ENCODE measurements at regions not wholly inside any gene's neighbourhood (a gene's known extent, or its start where the extent isn't known, plus 50 kb on each side); places are given as distances from the start of the nearest gene placed in this dataset.

DNA sequence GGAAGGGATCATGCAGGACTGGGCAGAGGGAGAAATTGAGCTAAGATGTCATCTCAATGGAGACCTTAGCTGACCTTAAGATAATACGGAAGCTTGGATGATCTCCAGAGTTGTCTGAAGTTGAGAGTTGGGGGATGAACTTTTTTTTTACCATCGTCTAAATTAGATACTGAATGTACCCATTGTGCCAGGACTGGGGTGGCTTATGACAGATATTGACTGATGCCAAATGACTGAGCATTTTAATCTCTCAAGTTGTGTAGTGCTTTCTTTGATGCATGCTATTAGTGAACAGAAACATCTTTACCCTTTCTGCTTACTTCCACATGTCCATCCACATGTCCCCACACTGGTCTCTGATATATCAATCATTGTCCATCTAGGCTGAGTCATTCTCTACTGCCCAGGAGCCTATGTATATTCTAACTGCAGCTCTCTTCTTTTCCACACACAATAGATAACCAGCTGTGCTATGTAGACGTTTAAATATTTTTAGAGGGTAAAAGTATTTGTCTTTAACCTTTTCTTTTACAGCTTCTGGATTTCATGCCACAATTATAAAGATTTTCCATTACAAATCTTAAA, 60.2 kb upstream of the ZKSCAN2 start:
- DNase-seq: no peak

DNA sequence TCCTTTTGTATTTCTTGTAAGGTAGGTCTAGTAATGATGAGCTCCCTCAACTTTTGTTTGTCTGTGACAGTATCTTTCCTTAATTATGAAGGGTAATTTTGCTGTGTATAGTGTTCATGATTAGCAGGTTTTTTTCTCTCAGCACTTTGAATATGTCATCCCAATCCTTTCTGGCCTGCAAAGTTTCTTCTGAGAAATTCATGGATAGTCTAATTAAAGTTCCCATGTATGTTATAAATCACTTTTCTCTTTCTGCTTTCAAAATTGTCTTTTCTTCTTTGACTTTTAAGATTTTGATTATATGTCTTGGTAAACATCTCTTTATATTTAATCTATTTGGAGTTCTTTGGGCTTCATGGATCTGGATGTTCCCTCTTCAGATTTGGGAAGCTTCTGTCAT, 54.3 kb upstream of the ZKSCAN2 start:
- no peak for DNase-seq

DNA sequence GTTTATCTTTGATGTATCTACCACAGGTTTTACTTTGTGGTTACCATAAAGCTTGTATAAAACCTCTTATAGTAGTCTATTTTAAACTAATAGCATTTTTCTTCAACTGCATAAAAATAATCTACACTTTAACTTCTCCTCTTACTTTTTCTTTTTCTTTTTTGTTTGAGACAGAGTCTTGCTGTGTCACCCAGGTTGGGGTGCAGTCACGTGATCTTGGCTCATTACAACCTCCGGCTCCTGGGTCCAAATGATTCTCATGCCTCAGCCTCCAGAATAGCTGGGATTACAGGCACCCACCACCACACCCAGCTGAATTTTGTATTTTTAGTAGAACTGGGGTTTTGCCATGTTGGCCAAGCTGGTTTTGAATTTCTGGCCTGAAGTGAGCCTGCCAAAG, 53.4 kb upstream of the ZKSCAN2 start:
- no peak for DNase-seq
